SH-SY5Y (cell line): ENCODE measurements at regions not wholly inside any gene's neighbourhood (a gene's known extent, or its start where the extent isn't known, plus 50 kb on each side); places are given as distances from the start of the nearest gene placed in this dataset.

Experiments used
- GATA2 ChIP-seq: IDR thresholded peaks from 2 replicates; pipeline ENCODE4 v1.6.1; 2011; ENCODE audit warnings: mild to moderate bottlenecking, low read depth, low read length
- GATA3 ChIP-seq: IDR thresholded peaks from 2 replicates; pipeline ENCODE4 v1.6.1; 2011; ENCODE audit warnings: low read depth, mild to moderate bottlenecking, low read length, moderate library complexity

DNA sequence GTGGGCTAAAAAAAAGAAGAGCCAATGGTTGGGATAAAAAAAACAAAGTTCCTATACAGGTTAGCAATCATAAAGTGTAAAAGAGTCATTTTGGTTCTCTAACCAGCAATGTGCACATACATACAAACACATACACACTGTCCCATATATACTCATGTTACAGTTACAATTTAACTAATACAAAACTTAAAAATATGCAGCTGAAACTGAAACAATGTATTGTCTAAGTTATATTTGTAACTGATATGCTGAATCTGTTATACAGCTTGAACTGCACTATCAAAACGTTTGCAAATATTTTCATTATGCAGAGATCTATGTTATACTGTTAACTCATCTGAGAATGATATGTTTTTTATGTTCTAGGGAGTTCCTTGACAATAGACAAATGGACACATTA lies 173.7 kb downstream of the KLF12 start:
- TF ChIP-seq GATA2, result no peak
- TF ChIP-seq GATA3, result no peak
